ENCODE measurements at regions not wholly inside any gene's neighbourhood (a gene's known extent, or its start where the extent isn't known, plus 50 kb on each side); places are given as distances from the start of the nearest gene placed in this dataset.

- TF ChIP-seq CTCF (IDR thresholded peaks at IDR 0.05), result no peak
- no peak for TF ChIP-seq POLR2A (IDR thresholded peaks at IDR 0.05)
These were observed 433.0 kb downstream of the KIF2B start for GRCh38 chr17:54255696-54256095.

Measured in prostate gland (tissue), 2 donors.